ENCODE measurements at regions not wholly inside any gene's neighbourhood (a gene's known extent, or its start where the extent isn't known, plus 50 kb on each side); places are given as distances from the start of the nearest gene placed in this dataset.

DNA sequence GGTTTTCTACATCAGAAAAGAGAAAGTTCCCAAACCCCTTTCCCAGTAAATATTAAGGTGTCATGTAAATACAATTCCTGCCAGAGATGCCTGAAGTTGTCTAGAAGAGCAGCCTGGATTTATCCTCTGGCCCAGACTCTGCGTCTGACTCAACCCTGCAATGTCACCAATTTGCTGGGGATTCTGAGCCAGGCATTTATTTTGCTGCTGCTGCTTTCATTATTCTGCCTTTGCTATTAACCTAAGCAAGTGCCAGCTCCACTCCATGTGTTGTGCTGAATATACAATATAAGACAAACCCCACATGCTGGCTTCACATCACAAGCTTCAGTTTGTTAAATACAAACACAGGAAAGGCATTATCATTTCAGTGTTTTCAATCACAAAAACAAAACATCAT lies 59.1 kb downstream of the ELAPOR2 start:
- peaks cover 3% of the 10 kb centered on the region for H3K4me1 Mint-ChIP-seq
- Histone ChIP-seq H3K9ac (ENCODE audit: low read length) (no peak overlapping the region), H4K20me1 (ENCODE audit: control insufficient read depth, insufficient read depth, low read length, poor library complexity, severe bottlenecking) (no peaks in the 10 kb centered on the region), H3K27ac (ENCODE audit: low read length in 2 of 2) (no peak overlapping the region), H3K4me1 (ENCODE audit: control insufficient read depth in 2 of 2, insufficient read depth in 2 of 2, low read length in 2 of 2) (no peaks in the 10 kb centered on the region), H3K79me2 (ENCODE audit: control insufficient read depth, insufficient read depth, low read length) (peaks cover 19% of the 10 kb centered on the region), H3K4me3 (ENCODE audit: control extremely low read depth in 1 of 5, extremely low read depth in 1 of 5, insufficient read depth in 1 of 5, low read depth in 2 of 5, low read length in 4 of 5) (no peak overlapping the region), H3K9me3 (ENCODE audit: control extremely low read depth in 1 of 3, control insufficient read depth in 2 of 3, insufficient read depth in 1 of 3, low read length in 2 of 3) (no peaks in the 10 kb centered on the region), H3K4me2 (replicated peaks; ENCODE audit: low read depth, low read length, poor library complexity, severe bottlenecking) (no peak overlapping the region), H2AFZ (ENCODE audit: insufficient read depth, low read depth, low read length, poor library complexity, severe bottlenecking) (no peak overlapping the region), H3K36me3 (replicated peaks in 1 of 2; ENCODE audit: control extremely low read depth in 1 of 2, control insufficient read depth in 1 of 2, extremely low read depth in 1 of 2, insufficient read depth in 2 of 2, low read length in 1 of 2) (no peaks in the 10 kb centered on the region), H3K27me3 (replicated peaks in 1 of 4; ENCODE audit: control extremely low read depth in 1 of 4, control insufficient read depth in 3 of 4, insufficient read depth in 4 of 4, low read length in 3 of 4) (no peaks in the 10 kb centered on the region)
- no peak for ATAC-seq (ENCODE audit: low read depth)
- H3K27ac Mint-ChIP-seq, result no peak overlapping the region
- no peak overlapping the region for H3K4me3 Mint-ChIP-seq
- WGBS (ENCODE audit: insufficient coverage), result 100% methylated on average over 1 of the region's 1 CpG
- H3K27me3 Mint-ChIP-seq, result peaks cover 26% of the 10 kb centered on the region
- DNase-seq, result no peak
- H3K9me3 Mint-ChIP-seq (ENCODE audit: insufficient read depth), result no peaks in the 10 kb centered on the region
- TF ChIP-seq, protein P1, sequence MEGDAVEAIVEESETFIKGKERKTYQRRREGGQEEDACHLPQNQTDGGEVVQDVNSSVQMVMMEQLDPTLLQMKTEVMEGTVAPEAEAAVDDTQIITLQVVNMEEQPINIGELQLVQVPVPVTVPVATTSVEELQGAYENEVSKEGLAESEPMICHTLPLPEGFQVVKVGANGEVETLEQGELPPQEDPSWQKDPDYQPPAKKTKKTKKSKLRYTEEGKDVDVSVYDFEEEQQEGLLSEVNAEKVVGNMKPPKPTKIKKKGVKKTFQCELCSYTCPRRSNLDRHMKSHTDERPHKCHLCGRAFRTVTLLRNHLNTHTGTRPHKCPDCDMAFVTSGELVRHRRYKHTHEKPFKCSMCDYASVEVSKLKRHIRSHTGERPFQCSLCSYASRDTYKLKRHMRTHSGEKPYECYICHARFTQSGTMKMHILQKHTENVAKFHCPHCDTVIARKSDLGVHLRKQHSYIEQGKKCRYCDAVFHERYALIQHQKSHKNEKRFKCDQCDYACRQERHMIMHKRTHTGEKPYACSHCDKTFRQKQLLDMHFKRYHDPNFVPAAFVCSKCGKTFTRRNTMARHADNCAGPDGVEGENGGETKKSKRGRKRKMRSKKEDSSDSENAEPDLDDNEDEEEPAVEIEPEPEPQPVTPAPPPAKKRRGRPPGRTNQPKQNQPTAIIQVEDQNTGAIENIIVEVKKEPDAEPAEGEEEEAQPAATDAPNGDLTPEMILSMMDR (IDR thresholded peaks at IDR 0.05), result no peak
- no peak for TF ChIP-seq EZH2 (IDR thresholded peaks at IDR 0.05; ENCODE audit: borderline replicate concordance, insufficient read depth, low read depth, low read length, poor library complexity, severe bottlenecking)
- POLR2A ChIA-PET, result no interaction called here
- CTCF ChIA-PET, result no interaction called here
- intact Hi-C loops (cut with micrococcal nuclease), result no loop called here

DNA sequence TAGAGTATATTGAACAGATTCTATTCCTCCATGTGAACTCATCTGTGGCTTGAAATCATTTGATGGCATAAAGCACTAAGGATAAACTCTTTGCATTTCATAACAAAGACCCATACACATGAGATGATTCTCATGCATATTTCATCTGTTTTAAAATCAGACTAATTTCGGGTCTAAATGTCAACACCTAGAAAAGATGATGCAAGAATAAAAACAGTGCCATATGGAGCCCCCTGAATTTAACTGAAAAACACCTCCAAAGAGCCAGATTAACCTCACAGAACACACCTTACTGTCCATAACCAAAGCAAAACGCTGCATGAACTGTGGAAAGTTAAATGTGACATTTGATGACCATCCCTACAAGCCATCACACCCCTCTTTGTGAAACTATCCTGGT lies 59.7 kb downstream of the ELAPOR2 start:
- Histone ChIP-seq H3K4me2 (replicated peaks; ENCODE audit: low read depth, low read length, poor library complexity, severe bottlenecking) (no peak overlapping the region), H3K9ac (ENCODE audit: low read length) (no peak overlapping the region), H3K27ac (ENCODE audit: low read length in 2 of 2) (no peak overlapping the region), H2AFZ (ENCODE audit: insufficient read depth, low read depth, low read length, poor library complexity, severe bottlenecking) (no peak overlapping the region), H4K20me1 (ENCODE audit: control insufficient read depth, insufficient read depth, low read length, poor library complexity, severe bottlenecking) (no peaks in the 10 kb centered on the region), H3K4me3 (ENCODE audit: control extremely low read depth in 1 of 5, extremely low read depth in 1 of 5, insufficient read depth in 1 of 5, low read depth in 2 of 5, low read length in 4 of 5) (no peak overlapping the region), H3K27me3 (replicated peaks in 1 of 4; ENCODE audit: control extremely low read depth in 1 of 4, control insufficient read depth in 3 of 4, insufficient read depth in 4 of 4, low read length in 3 of 4) (no peaks in the 10 kb centered on the region), H3K36me3 (replicated peaks in 1 of 2; ENCODE audit: control extremely low read depth in 1 of 2, control insufficient read depth in 1 of 2, extremely low read depth in 1 of 2, insufficient read depth in 2 of 2, low read length in 1 of 2) (no peaks in the 10 kb centered on the region), H3K9me3 (ENCODE audit: control extremely low read depth in 1 of 3, control insufficient read depth in 2 of 3, insufficient read depth in 1 of 3, low read length in 2 of 3) (no peaks in the 10 kb centered on the region), H3K4me1 (ENCODE audit: control insufficient read depth in 2 of 2, insufficient read depth in 2 of 2, low read length in 2 of 2) (no peaks in the 10 kb centered on the region), H3K79me2 (ENCODE audit: control insufficient read depth, insufficient read depth, low read length) (peaks cover 19% of the 10 kb centered on the region)
- no peak overlapping the region for H3K4me3 Mint-ChIP-seq
- H3K27ac Mint-ChIP-seq, result no peak overlapping the region
- intact Hi-C loops (cut with micrococcal nuclease), result no loop called here
- ATAC-seq (ENCODE audit: low read depth) (no peak), DNase-seq (no peak)
- ChIA-PET POLR2A (no interaction called here), CTCF (no interaction called here)
- no peaks in the 10 kb centered on the region for H3K9me3 Mint-ChIP-seq (ENCODE audit: insufficient read depth)
- peaks cover 2% of the 10 kb centered on the region for H3K4me1 Mint-ChIP-seq
- TF ChIP-seq, protein P1 (IDR thresholded peaks at IDR 0.05), result no peak
- no peak for TF ChIP-seq EZH2 (IDR thresholded peaks at IDR 0.05; ENCODE audit: borderline replicate concordance, insufficient read depth, low read depth, low read length, poor library complexity, severe bottlenecking)
- H3K27me3 Mint-ChIP-seq, result peaks cover 26% of the 10 kb centered on the region
- WGBS (ENCODE audit: insufficient coverage), result 100% methylated on average over 1 of the region's 2 CpGs
